ENCODE measurements at regions not wholly inside any gene's neighbourhood (a gene's known extent, or its start where the extent isn't known, plus 50 kb on each side); places are given as distances from the start of the nearest gene placed in this dataset.

DNA sequence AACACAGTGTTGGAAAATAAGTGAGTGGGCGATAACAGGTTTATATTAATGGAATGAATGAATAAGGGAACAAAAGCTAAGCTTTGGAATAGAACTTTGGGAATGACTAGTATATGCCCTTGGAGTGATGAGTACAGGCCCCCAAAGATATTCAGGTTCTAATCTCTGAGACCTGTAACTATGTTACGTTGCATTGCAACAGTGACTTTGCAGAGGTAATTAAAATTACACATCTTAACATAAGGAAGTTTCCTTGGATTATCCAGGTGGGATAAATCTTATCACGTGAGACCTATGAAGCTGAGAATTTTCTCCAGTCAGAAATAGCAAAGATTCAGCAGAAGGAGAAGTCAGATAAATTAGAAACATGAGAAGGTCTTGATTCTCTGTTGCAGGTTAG, 661.5 kb upstream of the LINC00305 start:
- TF ChIP-seq, protein P1, sequence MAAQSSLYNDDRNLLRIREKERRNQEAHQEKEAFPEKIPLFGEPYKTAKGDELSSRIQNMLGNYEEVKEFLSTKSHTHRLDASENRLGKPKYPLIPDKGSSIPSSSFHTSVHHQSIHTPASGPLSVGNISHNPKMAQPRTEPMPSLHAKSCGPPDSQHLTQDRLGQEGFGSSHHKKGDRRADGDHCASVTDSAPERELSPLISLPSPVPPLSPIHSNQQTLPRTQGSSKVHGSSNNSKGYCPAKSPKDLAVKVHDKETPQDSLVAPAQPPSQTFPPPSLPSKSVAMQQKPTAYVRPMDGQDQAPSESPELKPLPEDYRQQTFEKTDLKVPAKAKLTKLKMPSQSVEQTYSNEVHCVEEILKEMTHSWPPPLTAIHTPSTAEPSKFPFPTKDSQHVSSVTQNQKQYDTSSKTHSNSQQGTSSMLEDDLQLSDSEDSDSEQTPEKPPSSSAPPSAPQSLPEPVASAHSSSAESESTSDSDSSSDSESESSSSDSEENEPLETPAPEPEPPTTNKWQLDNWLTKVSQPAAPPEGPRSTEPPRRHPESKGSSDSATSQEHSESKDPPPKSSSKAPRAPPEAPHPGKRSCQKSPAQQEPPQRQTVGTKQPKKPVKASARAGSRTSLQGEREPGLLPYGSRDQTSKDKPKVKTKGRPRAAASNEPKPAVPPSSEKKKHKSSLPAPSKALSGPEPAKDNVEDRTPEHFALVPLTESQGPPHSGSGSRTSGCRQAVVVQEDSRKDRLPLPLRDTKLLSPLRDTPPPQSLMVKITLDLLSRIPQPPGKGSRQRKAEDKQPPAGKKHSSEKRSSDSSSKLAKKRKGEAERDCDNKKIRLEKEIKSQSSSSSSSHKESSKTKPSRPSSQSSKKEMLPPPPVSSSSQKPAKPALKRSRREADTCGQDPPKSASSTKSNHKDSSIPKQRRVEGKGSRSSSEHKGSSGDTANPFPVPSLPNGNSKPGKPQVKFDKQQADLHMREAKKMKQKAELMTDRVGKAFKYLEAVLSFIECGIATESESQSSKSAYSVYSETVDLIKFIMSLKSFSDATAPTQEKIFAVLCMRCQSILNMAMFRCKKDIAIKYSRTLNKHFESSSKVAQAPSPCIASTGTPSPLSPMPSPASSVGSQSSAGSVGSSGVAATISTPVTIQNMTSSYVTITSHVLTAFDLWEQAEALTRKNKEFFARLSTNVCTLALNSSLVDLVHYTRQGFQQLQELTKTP (IDR thresholded peaks at IDR 0.05; ENCODE audit: low read depth in 1 of 2, partially characterized antibody in 2 of 2): no peak
- TF ChIP-seq ZBTB1 (CRISPR knock-in tag; IDR thresholded peaks at IDR 0.05; ENCODE audit: borderline replicate concordance, low read depth) (no peak), ZNF780A (CRISPR knock-in tag; IDR thresholded peaks at IDR 0.05) (no peak), SRSF9 (IDR thresholded peaks at IDR 0.05; ENCODE audit: borderline replicate concordance, low read depth, low read length) (no peak), ZNF184 (CRISPR knock-in tag; IDR thresholded peaks at IDR 0.05) (no peak), BRD4 (IDR thresholded peaks at IDR 0.05) (no peak), ZNF785 (CRISPR knock-in tag; IDR thresholded peaks at IDR 0.05) (no peak), USF1 (CRISPR knock-in tag; IDR thresholded peaks at IDR 0.05) (no peak), ZNF639 (CRISPR knock-in tag; conservative IDR thresholded peaks at IDR 0.05 in 1 of 2, IDR thresholded peaks at IDR 0.05 in 1 of 2) (no peak), CREB1 (IDR thresholded peaks at IDR 0.05) (no peak), CREB1 (CRISPR knock-in tag; IDR thresholded peaks at IDR 0.05) (no peak), GATA2 (CRISPR knock-in tag; IDR thresholded peaks at IDR 0.05) (no peak)
- TF ChIP-seq, protein P2, sequence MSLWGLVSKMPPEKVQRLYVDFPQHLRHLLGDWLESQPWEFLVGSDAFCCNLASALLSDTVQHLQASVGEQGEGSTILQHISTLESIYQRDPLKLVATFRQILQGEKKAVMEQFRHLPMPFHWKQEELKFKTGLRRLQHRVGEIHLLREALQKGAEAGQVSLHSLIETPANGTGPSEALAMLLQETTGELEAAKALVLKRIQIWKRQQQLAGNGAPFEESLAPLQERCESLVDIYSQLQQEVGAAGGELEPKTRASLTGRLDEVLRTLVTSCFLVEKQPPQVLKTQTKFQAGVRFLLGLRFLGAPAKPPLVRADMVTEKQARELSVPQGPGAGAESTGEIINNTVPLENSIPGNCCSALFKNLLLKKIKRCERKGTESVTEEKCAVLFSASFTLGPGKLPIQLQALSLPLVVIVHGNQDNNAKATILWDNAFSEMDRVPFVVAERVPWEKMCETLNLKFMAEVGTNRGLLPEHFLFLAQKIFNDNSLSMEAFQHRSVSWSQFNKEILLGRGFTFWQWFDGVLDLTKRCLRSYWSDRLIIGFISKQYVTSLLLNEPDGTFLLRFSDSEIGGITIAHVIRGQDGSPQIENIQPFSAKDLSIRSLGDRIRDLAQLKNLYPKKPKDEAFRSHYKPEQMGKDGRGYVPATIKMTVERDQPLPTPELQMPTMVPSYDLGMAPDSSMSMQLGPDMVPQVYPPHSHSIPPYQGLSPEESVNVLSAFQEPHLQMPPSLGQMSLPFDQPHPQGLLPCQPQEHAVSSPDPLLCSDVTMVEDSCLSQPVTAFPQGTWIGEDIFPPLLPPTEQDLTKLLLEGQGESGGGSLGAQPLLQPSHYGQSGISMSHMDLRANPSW (CRISPR knock-in tag; IDR thresholded peaks at IDR 0.05): no peak
- TF ChIP-seq, protein P3, sequence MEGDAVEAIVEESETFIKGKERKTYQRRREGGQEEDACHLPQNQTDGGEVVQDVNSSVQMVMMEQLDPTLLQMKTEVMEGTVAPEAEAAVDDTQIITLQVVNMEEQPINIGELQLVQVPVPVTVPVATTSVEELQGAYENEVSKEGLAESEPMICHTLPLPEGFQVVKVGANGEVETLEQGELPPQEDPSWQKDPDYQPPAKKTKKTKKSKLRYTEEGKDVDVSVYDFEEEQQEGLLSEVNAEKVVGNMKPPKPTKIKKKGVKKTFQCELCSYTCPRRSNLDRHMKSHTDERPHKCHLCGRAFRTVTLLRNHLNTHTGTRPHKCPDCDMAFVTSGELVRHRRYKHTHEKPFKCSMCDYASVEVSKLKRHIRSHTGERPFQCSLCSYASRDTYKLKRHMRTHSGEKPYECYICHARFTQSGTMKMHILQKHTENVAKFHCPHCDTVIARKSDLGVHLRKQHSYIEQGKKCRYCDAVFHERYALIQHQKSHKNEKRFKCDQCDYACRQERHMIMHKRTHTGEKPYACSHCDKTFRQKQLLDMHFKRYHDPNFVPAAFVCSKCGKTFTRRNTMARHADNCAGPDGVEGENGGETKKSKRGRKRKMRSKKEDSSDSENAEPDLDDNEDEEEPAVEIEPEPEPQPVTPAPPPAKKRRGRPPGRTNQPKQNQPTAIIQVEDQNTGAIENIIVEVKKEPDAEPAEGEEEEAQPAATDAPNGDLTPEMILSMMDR (IDR thresholded peaks at IDR 0.05 in 2 of 3, conservative IDR thresholded peaks at IDR 0.05 in 1 of 3; ENCODE audit: insufficient read depth in 2 of 3, low read depth in 1 of 3, low read length in 3 of 3): no peak
- TF ChIP-seq, protein P4, sequence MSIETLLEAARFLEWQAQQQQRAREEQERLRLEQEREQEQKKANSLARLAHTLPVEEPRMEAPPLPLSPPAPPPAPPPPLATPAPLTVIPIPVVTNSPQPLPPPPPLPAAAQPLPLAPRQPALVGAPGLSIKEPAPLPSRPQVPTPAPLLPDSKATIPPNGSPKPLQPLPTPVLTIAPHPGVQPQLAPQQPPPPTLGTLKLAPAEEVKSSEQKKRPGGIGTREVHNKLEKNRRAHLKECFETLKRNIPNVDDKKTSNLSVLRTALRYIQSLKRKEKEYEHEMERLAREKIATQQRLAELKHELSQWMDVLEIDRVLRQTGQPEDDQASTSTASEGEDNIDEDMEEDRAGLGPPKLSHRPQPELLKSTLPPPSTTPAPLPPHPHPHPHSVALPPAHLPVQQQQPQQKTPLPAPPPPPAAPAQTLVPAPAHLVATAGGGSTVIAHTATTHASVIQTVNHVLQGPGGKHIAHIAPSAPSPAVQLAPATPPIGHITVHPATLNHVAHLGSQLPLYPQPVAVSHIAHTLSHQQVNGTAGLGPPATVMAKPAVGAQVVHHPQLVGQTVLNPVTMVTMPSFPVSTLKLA (conservative IDR thresholded peaks at IDR 0.05): no peak

Data from K562 (cell line).